CD4-positive, alpha-beta memory T cell (primary cell): ENCODE measurements at regions not wholly inside any gene's neighbourhood (a gene's known extent, or its start where the extent isn't known, plus 50 kb on each side); places are given as distances from the start of the nearest gene placed in this dataset.

Experiments
- CTCF ChIA-PET: fragments of 350-600 bp; sonication (Branson Sonifier 250); formaldehyde crosslinking; loops from one replicate; lab custom pipeline; 2021; ENCODE audit warnings: inconsistent platforms; ENCODE audit not compliant: partially characterized antibody; lab: Charles Lee
- POLR2A ChIA-PET: fragments of 350-600 bp; sonication (Branson Sonifier 250); formaldehyde crosslinking; loops from one replicate; lab custom pipeline; 2021; ENCODE audit not compliant: partially characterized antibody; lab: Charles Lee
- DNase-seq, 5 donors: peaks; one replicate each; pipeline versions ENCODE4 v3.0.0 to v3.0.0-alpha.2; 2020 to 2022; ENCODE audit warnings: mixed read lengths in 1 of 5
- H3K27ac ChIP-seq: one replicate; pipeline ENCODE4 v1.7.0; 2013; ENCODE audit warnings: low read depth, low read length
- H3K27me3 ChIP-seq: 2 replicates; pipeline ENCODE4 v1.7.0; 2013; ENCODE audit warnings: mild to moderate bottlenecking, low read length, moderate library complexity; ENCODE audit not compliant: insufficient read depth
- H3K36me3 ChIP-seq: 2 replicates; pipeline ENCODE4 v1.7.0; 2013; ENCODE audit warnings: mild to moderate bottlenecking, low read length, moderate library complexity; ENCODE audit not compliant: insufficient read depth
- H3K4me1 ChIP-seq: 2 replicates; pipeline ENCODE4 v1.7.0; 2013; ENCODE audit warnings: mild to moderate bottlenecking, low read length, moderate library complexity; ENCODE audit not compliant: insufficient read depth
- H3K4me3 ChIP-seq, 2 donors: one replicate each; pipeline ENCODE4 v1.7.0; 2013; ENCODE audit warnings: low read length in 2 of 2, mild to moderate bottlenecking in 1 of 2
- H3K9me3 ChIP-seq, 2 donors: one replicate each; pipeline ENCODE4 v1.7.0; 2013; ENCODE audit warnings: low read length in 2 of 2, control low read depth in 1 of 2; ENCODE audit not compliant: control insufficient read depth in 1 of 2
- H3K27ac Mint-ChIP-seq, 7 donors: one replicate each; pipeline ENCODE4 v1.8.0; 2020 to 2021; ENCODE audit warnings: mixed read lengths in 7 of 7, mild to moderate bottlenecking in 6 of 7, inconsistent platforms in 3 of 7, moderate library complexity in 3 of 7
- H3K27me3 Mint-ChIP-seq, 2 donors: one replicate each; pipeline ENCODE4 v1.8.0; 2020 to 2021; ENCODE audit warnings: mixed read lengths in 2 of 2
- H3K36me3 Mint-ChIP-seq, 2 donors: one replicate each; pipeline ENCODE4 v1.8.0; 2020 to 2021; ENCODE audit warnings: mixed read lengths in 2 of 2, inconsistent platforms in 1 of 2, mild to moderate bottlenecking in 1 of 2
- H3K4me1 Mint-ChIP-seq, 4 donors: one replicate each; pipeline ENCODE4 v1.8.0; 2020 to 2021; ENCODE audit warnings: mixed read lengths in 4 of 4, mild to moderate bottlenecking in 1 of 4
- H3K4me3 Mint-ChIP-seq, 8 donors: one replicate each; pipeline ENCODE4 v1.8.0; 2020 to 2021; ENCODE audit warnings: mixed read lengths in 8 of 8, mild to moderate bottlenecking in 7 of 8, moderate library complexity in 6 of 8, inconsistent platforms in 3 of 8
- H3K9me3 Mint-ChIP-seq, 8 donors: one replicate each; pipeline ENCODE4 v1.8.0; 2020 to 2021; ENCODE audit warnings: mixed read lengths in 8 of 8, mild to moderate bottlenecking in 5 of 8, inconsistent platforms in 3 of 8, moderate library complexity in 1 of 8
- intact Hi-C: fragments of 100-400 bp; cut with micrococcal nuclease; formaldehyde crosslinking; loops from one replicate; pipeline ENCODE4 v1.15.1; 2023

DNA sequence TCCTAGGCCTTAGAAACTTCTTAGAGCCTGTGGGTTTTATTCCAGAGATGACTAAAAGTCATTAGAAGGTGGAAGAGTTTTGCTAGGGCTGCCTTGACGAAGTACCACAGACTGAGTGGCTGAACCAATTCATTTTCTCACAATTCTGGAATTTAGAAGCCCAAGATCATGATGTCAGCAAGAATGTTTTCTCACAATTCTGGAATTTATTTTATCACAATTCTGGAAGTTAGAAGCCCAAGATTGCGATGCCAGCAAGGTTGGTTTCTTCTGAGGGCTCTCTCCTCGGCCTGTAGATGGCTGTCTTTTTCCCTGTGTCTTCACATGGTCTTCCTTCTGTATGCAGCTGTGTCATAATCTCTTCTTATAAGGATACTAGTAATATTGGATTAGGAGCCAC, 672.9 kb upstream of the MARCKS start:
- H3K27ac ChIP-seq: no peak overlapping the region
- H3K36me3 ChIP-seq: no peaks in the 10 kb centered on the region
- H3K9me3 ChIP-seq: no peaks in the 10 kb centered on the region
- ChIA-PET CTCF (no interaction called here), POLR2A (no interaction called here)
- DNase-seq: no peak
- H3K27me3 ChIP-seq: no peaks in the 10 kb centered on the region
- no peak overlapping the region for H3K27ac Mint-ChIP-seq
- peaks cover 0 to 8% (median 2%) of the 10 kb centered on the region in 8 donors for H3K9me3 Mint-ChIP-seq
- H3K4me3 Mint-ChIP-seq: no peak overlapping the region
- intact Hi-C loops: no loop called here
- H3K4me3 ChIP-seq: no peak overlapping the region
- H3K4me1 Mint-ChIP-seq: no peaks in the 10 kb centered on the region
- H3K4me1 ChIP-seq: no peaks in the 10 kb centered on the region
- no peaks in the 10 kb centered on the region for H3K27me3 Mint-ChIP-seq
- H3K36me3 Mint-ChIP-seq: no peaks in the 10 kb centered on the region

DNA sequence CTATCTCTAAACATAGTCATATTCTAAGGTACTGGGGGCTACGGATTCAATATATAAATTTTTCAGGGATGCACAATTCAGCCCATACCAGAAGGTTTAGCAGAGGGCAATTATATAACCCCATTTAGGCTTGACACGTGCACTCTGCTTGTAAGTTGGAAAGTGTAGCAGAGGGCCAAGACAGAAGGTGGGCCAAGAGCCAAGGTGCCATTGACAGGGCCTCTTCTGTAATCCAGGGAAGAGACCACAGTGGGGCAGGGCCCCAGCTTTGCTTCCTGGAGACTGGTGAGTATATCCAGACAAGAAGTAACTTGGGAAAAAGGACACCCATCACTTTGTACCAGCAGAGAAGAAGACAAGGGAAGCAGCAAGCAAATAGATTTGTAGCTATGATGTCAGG, 672.4 kb upstream of the MARCKS start:
- Histone ChIP-seq H3K27ac (no peak overlapping the region), H3K9me3 (no peaks in the 10 kb centered on the region), H3K4me1 (no peaks in the 10 kb centered on the region), H3K27me3 (no peaks in the 10 kb centered on the region), H3K4me3 (no peak overlapping the region), H3K36me3 (no peaks in the 10 kb centered on the region)
- POLR2A ChIA-PET: no interaction called here
- DNase-seq: no peak
- H3K27me3 Mint-ChIP-seq: no peaks in the 10 kb centered on the region
- H3K4me1 Mint-ChIP-seq: no peaks in the 10 kb centered on the region
- CTCF ChIA-PET: no interaction called here
- H3K4me3 Mint-ChIP-seq: no peak overlapping the region
- H3K36me3 Mint-ChIP-seq: no peaks in the 10 kb centered on the region
- H3K9me3 Mint-ChIP-seq: peaks cover 0 to 8% (median 2%) of the 10 kb centered on the region in 8 donors
- no peak overlapping the region for H3K27ac Mint-ChIP-seq
- intact Hi-C loops: no loop called here

DNA sequence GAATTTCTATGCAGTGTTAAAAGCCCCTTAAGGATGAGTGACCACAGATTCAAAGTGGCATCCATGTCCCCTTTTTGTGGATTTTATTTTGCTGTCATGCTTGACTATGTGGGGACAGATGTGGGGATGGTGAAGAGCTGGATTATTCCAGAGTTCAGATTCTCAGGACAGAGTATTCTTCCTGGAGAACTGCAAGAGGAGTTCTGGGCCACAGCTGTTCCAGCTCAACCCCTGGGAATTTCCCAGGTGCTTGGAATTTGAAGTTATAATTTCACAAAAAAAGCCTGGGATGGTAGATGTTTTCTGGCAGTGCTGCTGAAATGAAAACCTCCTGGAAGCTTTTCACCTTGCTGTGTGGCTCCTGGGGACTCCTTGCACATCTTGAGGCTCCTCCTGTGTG, 671.8 kb upstream of the MARCKS start:
- ChIA-PET CTCF (no interaction called here), POLR2A (no interaction called here)

DNA sequence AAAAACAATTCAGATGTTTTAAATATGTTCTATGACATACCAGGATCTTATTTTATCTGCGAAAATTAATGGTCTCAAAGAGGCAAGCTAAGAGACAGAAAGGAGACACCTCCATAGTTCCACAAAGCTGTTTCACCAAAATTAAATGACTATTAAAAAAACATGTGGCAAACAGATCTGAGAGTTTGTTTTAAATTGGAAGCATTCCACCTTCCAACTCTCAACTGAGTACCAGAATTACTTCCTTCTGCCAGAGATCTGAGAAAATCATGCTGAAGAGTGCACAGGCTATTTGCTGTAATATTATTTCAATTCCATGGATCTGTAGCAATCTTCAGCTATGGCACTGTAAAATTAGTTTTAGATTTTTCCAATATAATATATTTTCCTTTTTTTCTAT, 669.5 kb upstream of the MARCKS start:
- Histone ChIP-seq H3K27me3 (no peaks in the 10 kb centered on the region), H3K4me1 (no peaks in the 10 kb centered on the region), H3K4me3 (no peak overlapping the region), H3K36me3 (no peaks in the 10 kb centered on the region), H3K27ac (no peak overlapping the region), H3K9me3 (no peaks in the 10 kb centered on the region)
- H3K4me1 Mint-ChIP-seq: no peaks in the 10 kb centered on the region
- peaks cover 0 to 8% (median 3%) of the 10 kb centered on the region in 8 donors for H3K9me3 Mint-ChIP-seq
- intact Hi-C loops: no loop called here
- H3K27ac Mint-ChIP-seq: no peak overlapping the region
- no peaks in the 10 kb centered on the region for H3K36me3 Mint-ChIP-seq
- H3K4me3 Mint-ChIP-seq: no peak overlapping the region
- ChIA-PET POLR2A (no interaction called here), CTCF (no interaction called here)
- no peak for DNase-seq
- no peaks in the 10 kb centered on the region for H3K27me3 Mint-ChIP-seq

More for the DNA sequence above, 671.8 kb upstream of the MARCKS start:
- intact Hi-C loops: no loop called here
- no peaks in the 10 kb centered on the region for H3K4me1 Mint-ChIP-seq
- H3K27ac ChIP-seq: no peak overlapping the region
- H3K9me3 Mint-ChIP-seq: peaks cover 0 to 8% (median 0%) of the 10 kb centered on the region in 8 donors
- no peak overlapping the region for H3K27ac Mint-ChIP-seq
- no peaks in the 10 kb centered on the region for H3K27me3 Mint-ChIP-seq
- H3K4me1 ChIP-seq: no peaks in the 10 kb centered on the region
- H3K36me3 ChIP-seq: no peaks in the 10 kb centered on the region
- H3K36me3 Mint-ChIP-seq: no peaks in the 10 kb centered on the region
- no peak for DNase-seq
- H3K4me3 ChIP-seq: no peak overlapping the region
- no peak overlapping the region for H3K4me3 Mint-ChIP-seq
- H3K9me3 ChIP-seq: no peaks in the 10 kb centered on the region
- no peaks in the 10 kb centered on the region for H3K27me3 ChIP-seq

DNA sequence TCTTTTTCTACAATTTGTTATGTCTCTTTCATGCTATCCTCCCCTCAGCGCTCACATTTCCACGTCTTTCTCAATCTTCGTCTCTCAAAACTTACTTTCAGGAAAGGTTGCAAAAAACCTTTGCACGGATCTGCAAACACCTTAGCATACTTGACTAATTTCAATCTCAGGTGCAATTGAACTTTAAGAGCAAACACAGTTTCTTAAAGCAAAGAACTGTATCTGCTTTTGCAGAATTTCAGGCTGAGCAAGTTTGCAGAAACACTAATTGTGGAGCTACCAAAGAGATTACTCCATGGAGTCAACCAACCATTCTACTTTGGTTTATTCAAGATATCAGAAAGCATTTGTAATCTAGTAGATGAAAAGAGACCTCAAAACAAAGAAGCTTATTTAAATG, 668.2 kb upstream of the MARCKS start:
- Mint-ChIP-seq H3K9me3 (peaks cover 0 to 9% (median 3%) of the 10 kb centered on the region in 8 donors), H3K27ac (no peak overlapping the region), H3K27me3 (no peaks in the 10 kb centered on the region), H3K36me3 (no peaks in the 10 kb centered on the region), H3K4me3 (no peak overlapping the region), H3K4me1 (no peaks in the 10 kb centered on the region)
- no peak for DNase-seq
- Histone ChIP-seq H3K4me1 (no peaks in the 10 kb centered on the region), H3K36me3 (no peaks in the 10 kb centered on the region), H3K27me3 (no peaks in the 10 kb centered on the region), H3K9me3 (no peaks in the 10 kb centered on the region), H3K27ac (no peak overlapping the region), H3K4me3 (no peak overlapping the region)
- intact Hi-C loops: no loop called here
- CTCF ChIA-PET: no interaction called here
- POLR2A ChIA-PET: no interaction called here

DNA sequence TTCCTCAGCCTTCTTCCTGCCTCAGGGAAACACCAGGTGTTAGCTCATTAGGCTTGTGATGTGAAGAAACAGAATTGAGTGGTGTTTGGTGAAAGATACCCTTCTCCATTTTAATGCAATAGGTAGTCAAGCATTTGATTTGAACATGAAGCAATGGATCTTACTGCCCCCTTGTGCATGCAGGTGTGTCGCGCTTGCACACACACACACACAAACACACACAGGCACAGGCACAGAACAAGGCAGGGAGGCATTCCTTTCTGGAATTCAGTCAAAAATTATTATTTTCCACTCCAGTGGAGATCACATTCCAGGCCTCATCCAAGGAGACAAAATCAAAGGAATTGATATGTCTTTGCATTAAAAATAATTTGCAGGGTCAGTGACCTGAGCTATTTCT, 667.0 kb upstream of the MARCKS start:
- Mint-ChIP-seq H3K27ac (no peak overlapping the region), H3K27me3 (no peaks in the 10 kb centered on the region), H3K4me1 (no peaks in the 10 kb centered on the region), H3K4me3 (no peak overlapping the region), H3K9me3 (peaks cover 0 to 7% (median 3%) of the 10 kb centered on the region in 8 donors), H3K36me3 (no peaks in the 10 kb centered on the region)
- intact Hi-C loops: no loop called here
- Histone ChIP-seq H3K36me3 (no peaks in the 10 kb centered on the region), H3K4me1 (no peaks in the 10 kb centered on the region), H3K27ac (no peak overlapping the region), H3K9me3 (no peaks in the 10 kb centered on the region), H3K4me3 (no peak overlapping the region), H3K27me3 (no peaks in the 10 kb centered on the region)
- no peak for DNase-seq
- ChIA-PET POLR2A (no interaction called here), CTCF (no interaction called here)

- Mint-ChIP-seq H3K4me3 (no peak overlapping the region), H3K4me1 (no peaks in the 10 kb centered on the region), H3K9me3 (peaks cover 0 to 7% (median 3%) of the 10 kb centered on the region in 8 donors)
Observed at GRCh38 chr6:113194090-113194489, 663.1 kb upstream of the MARCKS start.

More at GRCh38 chr6:113194090-113194489, 663.1 kb upstream of the MARCKS start:
- H3K27ac ChIP-seq: no peak overlapping the region
- no peak overlapping the region for H3K4me3 ChIP-seq
- intact Hi-C loops: no loop called here
- H3K4me1 ChIP-seq: no peaks in the 10 kb centered on the region
- ChIA-PET POLR2A (no interaction called here), CTCF (no interaction called here)
- DNase-seq: no peak
- no peaks in the 10 kb centered on the region for H3K27me3 Mint-ChIP-seq
- no peak overlapping the region for H3K27ac Mint-ChIP-seq
- no peaks in the 10 kb centered on the region for H3K36me3 ChIP-seq
- H3K27me3 ChIP-seq: no peaks in the 10 kb centered on the region
- H3K36me3 Mint-ChIP-seq: no peaks in the 10 kb centered on the region
- H3K9me3 ChIP-seq: no peaks in the 10 kb centered on the region
